GM21515 (cell line): ENCODE measurements at regions not wholly inside any gene's neighbourhood (a gene's known extent, or its start where the extent isn't known, plus 50 kb on each side); places are given as distances from the start of the nearest gene placed in this dataset.

Experiments
- ATAC-seq: cut with Tn5 transposase; IDR thresholded peaks from one replicate; pipeline ENCODE4 v1.9.1; 2021; ENCODE audit not compliant: unreplicated experiment

DNA sequence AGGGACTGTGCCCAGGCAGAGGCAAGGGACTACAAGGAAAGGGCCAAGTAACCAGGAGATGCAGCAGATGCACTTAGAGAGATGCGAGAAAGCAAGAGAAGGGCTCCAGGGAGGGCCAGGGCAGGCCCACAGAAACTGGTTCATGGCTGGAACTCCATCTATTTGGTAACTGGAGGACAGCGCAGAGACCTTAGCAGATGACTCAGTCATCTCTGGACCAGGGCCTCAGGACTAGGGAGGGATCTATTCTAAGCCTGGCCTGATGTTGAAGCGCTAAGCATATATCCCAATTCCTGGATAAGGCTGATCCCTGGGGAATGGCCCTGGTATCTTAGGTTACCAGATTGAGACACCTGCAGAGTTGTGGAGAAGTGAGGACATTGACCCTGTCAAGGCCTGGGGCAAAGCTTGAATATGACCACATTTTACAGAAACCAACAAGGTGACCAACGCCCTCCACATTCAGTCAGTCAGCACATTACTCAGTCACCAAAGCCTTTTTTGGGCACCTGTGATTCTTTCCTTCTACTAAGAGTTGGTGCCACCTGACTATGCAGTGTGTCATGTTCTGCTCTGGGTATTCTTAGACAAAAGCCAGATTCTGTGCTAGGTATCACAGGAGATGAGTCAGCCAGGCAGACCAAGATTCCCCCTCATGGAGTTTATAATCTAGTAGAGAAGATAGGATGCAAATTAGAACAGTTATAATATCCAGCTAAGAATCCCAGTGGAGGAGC is 68.4 kb upstream of the SLCO3A1 start:
- no peak for ATAC-seq

DNA sequence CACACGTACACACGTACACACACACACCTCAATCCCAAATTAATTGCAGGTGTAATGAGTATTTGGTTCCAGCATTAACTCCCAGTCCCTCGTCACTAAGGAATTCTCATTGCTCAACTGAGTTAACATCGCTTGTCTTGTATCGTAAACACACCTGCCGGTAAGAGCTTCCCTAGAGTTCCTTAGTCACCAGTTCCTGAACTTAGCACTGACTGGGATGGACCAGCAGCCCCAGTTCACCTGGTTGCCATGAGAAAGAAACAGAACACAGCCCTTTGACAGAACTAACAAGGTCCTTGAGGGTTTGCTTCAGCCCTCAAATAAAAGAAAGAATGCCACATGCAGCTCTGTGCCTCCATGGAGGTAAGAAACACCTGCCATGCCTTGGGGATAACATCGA is 66.3 kb upstream of the SLCO3A1 start:
- ATAC-seq = no peak

DNA sequence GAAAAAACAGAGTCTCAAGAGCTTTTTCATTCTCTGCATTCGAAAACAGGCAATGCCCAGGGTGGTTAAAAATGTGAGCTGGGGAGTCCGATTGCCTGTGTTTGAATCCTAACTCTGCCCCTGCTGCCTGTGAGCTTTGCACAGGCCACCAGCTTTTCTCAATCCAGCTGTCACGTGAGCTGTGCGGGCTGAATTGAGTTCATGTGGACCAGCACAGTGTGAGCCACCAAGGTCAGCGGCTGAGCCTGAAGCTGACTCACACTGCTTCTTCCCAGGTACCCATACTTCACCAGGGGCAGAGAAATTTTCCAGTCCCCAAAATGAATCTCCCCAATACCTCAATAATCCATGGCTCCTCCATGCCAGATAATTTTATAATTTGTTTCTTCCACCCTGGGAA is 64.4 kb upstream of the SLCO3A1 start:
- ATAC-seq = no peak

DNA sequence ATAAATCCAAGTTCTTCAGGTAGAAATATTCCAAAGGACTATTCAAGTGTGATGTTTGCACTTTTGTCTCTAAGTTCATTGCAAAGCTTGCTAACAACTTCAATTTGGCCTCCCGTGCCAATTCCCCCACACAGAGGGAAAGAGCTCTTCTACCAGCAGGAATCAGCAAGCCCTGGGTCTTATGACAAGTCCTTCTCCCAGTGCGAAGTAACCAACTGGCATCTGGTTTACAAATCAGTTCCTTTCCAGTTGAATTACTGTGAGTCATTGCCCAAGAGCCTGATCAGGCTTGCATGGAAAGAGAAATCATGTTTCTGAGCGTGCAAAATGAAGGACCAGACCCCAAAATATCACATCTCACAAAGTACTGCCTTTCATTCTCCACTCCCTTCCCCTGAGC is 62.7 kb upstream of the SLCO3A1 start:
- ATAC-seq = no peak

DNA sequence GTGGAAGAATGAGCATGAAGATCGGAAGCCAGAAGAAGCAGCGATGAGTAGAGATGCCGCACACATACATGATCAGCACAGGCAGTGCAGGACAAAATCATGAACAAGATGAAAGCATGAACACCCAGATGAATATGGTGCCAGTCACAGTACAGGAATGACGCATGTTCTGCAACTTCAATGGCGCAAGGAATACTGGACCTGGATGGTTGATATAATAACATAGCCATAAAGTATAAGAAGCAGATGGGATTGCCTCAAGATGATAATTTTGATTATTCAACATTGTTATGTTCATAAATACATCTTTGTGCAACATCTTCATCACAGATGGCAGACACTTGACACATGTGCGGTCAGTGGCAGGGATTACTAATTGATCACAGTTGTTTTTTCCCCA is 59.7 kb upstream of the SLCO3A1 start:
- ATAC-seq = no peak

DNA sequence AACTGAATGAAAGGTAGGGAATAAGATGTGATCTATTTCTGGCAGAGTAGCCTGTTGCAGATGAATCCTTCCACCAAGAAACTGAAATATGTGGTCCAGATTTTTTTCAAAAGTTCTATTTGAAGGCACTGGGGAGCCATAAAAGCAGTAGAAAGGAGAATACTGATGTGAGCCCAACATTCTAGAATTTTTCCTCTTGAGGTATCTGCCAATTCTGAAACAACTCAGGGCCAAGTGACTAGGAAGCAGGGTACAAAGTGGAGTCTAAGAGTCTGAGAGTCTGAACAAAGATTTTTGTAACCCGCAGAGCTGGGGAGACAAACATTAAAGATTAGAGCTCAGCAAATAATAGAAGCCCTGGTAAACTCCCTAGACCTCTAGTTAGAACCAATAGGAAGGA is 58.3 kb upstream of the SLCO3A1 start:
- no peak for ATAC-seq

DNA sequence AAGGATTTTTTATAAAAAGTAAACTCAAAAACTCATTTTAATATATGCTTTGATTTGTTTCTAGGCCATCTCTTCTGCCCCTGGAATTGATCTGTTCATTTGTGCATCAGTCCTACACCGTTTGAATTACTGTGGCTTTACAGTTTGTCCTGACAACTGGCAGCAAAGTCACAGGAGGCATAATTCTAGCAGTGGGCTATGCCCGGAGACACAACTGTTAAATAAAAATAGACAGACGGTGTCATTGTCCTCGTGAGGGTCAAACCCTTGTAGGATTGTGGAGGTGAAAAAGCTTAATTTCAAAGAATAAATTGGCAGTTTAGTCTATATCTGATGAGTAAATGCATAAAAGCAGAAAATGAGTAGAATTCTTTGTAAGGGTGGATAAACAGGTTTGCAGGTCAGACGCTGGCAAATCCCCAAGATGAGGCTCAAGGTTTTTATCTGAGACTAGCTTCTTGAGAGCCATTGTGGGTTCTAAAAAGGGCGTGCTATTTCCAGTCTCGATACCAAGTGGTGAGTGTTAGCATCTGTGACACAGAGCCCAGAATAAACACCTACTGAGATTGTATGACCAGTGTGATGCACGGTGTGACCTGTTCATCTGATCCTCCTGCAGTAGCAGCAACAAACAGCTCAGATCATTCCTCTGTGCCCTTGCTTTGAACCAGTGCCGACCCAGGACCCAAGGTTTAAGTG is 51.5 kb upstream of the SLCO3A1 start:
- ATAC-seq = no peak

DNA sequence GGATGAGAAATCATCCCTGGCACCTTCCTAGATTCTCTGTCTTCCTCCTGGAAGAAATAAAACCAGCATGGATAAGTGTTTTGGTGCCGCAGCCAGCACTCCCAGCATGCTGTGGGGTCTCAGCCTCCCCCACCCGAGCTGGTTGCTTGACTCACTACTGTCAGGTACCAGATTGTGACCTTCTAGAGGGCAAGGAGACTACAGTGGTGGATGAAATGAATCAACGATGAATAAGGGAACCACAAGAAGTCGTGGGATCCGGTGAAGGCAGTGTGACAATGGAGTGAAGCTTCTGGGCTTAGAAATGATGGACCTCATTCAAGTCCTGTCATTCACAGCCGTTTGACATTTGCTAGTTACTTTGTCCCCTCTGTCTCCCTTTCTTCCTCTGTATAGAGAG is 50.2 kb upstream of the SLCO3A1 start:
- no peak for ATAC-seq
